DND-41 (cell line): ENCODE measurements at regions not wholly inside any gene's neighbourhood (a gene's known extent, or its start where the extent isn't known, plus 50 kb on each side); places are given as distances from the start of the nearest gene placed in this dataset.

ENCODE experiments used
- EZH2 ChIP-seq: IDR thresholded peaks from 3 replicates; pipeline ENCODE4 v1.6.1; 2012; ENCODE audit warnings: borderline replicate concordance, low read depth, mild to moderate bottlenecking, moderate library complexity, low read length, inconsistent platforms; ENCODE audit not compliant: severe bottlenecking
- TF ChIP-seq, protein P1 (sequence below): IDR thresholded peaks from 2 replicates; pipeline ENCODE4 v1.5.1; 2012; ENCODE audit warnings: borderline replicate concordance, low read length, moderate library complexity, mild to moderate bottlenecking; ENCODE audit not compliant: poor library complexity, severe bottlenecking; ENCODE audit errors: extremely low read depth

DNA sequence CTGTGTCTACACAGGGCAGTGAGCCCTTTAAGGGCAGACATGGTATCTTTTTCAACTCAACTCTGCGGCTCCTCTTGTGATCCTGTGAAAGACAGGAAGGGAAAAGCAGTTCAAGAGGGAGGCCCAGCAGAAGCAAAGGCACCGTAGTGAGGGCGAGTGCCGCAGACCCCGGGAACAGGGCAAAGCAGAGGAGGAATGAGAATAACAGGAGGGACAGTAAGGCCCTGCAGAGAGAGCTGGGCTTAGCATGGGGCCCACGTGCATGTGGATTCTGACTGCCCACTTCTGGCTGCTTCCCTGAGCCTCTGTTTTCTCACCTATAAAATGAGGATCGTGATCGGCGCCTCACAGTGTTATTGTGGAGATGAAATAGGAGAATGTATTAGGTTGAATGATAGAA, 409.3 kb downstream of the PTPRU start:
- TF ChIP-seq EZH2 = no peak
- TF ChIP-seq, protein P1, sequence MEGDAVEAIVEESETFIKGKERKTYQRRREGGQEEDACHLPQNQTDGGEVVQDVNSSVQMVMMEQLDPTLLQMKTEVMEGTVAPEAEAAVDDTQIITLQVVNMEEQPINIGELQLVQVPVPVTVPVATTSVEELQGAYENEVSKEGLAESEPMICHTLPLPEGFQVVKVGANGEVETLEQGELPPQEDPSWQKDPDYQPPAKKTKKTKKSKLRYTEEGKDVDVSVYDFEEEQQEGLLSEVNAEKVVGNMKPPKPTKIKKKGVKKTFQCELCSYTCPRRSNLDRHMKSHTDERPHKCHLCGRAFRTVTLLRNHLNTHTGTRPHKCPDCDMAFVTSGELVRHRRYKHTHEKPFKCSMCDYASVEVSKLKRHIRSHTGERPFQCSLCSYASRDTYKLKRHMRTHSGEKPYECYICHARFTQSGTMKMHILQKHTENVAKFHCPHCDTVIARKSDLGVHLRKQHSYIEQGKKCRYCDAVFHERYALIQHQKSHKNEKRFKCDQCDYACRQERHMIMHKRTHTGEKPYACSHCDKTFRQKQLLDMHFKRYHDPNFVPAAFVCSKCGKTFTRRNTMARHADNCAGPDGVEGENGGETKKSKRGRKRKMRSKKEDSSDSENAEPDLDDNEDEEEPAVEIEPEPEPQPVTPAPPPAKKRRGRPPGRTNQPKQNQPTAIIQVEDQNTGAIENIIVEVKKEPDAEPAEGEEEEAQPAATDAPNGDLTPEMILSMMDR = no peak
